ENCODE measurements at regions not wholly inside any gene's neighbourhood (a gene's known extent, or its start where the extent isn't known, plus 50 kb on each side); places are given as distances from the start of the nearest gene placed in this dataset.
A peak's percentile ranks its signal among the peaks of the same experiment; 100 is the strongest.

GRCh38 chr3:187931770-187932278 lies 186.6 kb upstream of the BCL6 start:
- POLR2A ChIA-PET = no interaction called here
- Histone ChIP-seq H3K4me3 (no peak overlapping the region), H3K9me3 (0 out of 3 replicates have a peak, but pooled peaks cover 4% of the 10 kb centered on the region), H3K27ac (no peak overlapping the region), H3K4me1 (no peaks in the 10 kb centered on the region), H3K4me2 (no peak overlapping the region)
- DNase-seq (ENCODE audit: low read depth in 1 of 2, low spot score in 1 of 2) = no peak
- ATAC-seq = no peak
- CTCF ChIA-PET = no interaction called here
- 38% methylated on average over 4 of the region's 4 CpGs for WGBS (ENCODE audit: missing lambda C conversion rate)
- TF ChIP-seq ESRRA (IDR thresholded peaks at IDR 0.05; ENCODE audit: borderline replicate concordance, low read length) = no peak
- TF ChIP-seq, protein P1, sequence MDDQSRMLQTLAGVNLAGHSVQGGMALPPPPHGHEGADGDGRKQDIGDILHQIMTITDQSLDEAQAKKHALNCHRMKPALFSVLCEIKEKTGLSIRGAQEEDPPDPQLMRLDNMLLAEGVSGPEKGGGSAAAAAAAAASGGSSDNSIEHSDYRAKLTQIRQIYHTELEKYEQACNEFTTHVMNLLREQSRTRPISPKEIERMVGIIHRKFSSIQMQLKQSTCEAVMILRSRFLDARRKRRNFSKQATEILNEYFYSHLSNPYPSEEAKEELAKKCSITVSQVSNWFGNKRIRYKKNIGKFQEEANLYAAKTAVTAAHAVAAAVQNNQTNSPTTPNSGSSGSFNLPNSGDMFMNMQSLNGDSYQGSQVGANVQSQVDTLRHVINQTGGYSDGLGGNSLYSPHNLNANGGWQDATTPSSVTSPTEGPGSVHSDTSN (IDR thresholded peaks at IDR 0.05) = no peak
- no peak for TF ChIP-seq JUN (IDR thresholded peaks at IDR 0.05)
- no peak for TF ChIP-seq BHLHE40 (IDR thresholded peaks at IDR 0.05; ENCODE audit: low read depth, low read length)
- no peak for TF ChIP-seq ZC3H11A (IDR thresholded peaks at IDR 0.05)
- TF ChIP-seq ZNF302 (CRISPR knock-in tag; IDR thresholded peaks at IDR 0.05) = no peak
- no peak for TF ChIP-seq KDM5A (IDR thresholded peaks at IDR 0.05)
- no peak for FAIRE-seq

- Histone ChIP-seq H3K4me1 (no peaks in the 10 kb centered on the region), H3K27ac (no peak overlapping the region), H3K9me3 (0 out of 3 replicates have a peak, but pooled peaks cover 1% of the 10 kb centered on the region), H3K4me3 (no peak overlapping the region), H3K4me2 (no peak overlapping the region)
- no peak for ATAC-seq
- no peak for FAIRE-seq
- WGBS (ENCODE audit: missing lambda C conversion rate) = 87% methylated on average over 6 of the region's 6 CpGs
- no peak for DNase-seq (ENCODE audit: low read depth in 1 of 2, low spot score in 1 of 2)
- POLR2A ChIA-PET = no interaction called here
- no peak for TF ChIP-seq EP300 (IDR thresholded peaks at IDR 0.05)
- CTCF ChIA-PET = interaction anchor here (1.5 kb wide), 1 partner anchor 11 kb away, joined by 4 read pairs; no protein-coding TSS in a partner anchor
Observed at GRCh38 chr3:187932530-187932929, 187.3 kb upstream of the BCL6 start.

DNA sequence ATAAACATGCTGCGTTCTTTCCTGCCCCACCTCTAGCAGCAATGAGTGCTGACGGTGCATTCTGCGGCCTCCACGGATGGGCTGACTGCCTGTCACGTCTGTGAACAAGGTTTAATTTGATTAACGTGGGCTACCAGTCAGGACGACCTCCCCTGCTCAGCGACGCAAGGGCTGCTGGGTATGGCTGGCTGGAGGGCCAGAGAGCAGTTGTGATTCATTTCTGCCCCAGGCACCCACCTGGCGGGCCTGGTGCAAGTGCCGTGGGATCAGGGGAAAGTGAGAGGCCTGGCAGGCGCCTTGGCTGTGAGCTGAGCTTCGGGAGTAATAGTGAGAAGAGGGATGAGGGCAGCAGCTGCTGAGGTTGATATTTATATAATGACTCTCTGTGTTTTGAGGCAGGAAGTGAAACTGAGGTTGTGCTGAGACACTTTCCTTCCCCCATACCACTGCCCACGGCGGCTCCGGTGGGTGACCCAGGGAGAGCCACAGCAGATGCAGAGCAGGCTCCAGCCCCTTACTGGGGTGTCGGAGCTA lies 190.4 kb upstream of the BCL6 start:
- no peaks in the 10 kb centered on the region for H3K4me1 ChIP-seq
- H3K4me2 ChIP-seq = no peak overlapping the region
- FAIRE-seq (no peak), DNase-seq (ENCODE audit: low read depth in 1 of 2, low spot score in 1 of 2) (no peak), ATAC-seq (no peak)
- H3K4me3 ChIP-seq = no peak overlapping the region
- no peaks in the 10 kb centered on the region for H3K9me3 ChIP-seq
- WGBS (ENCODE audit: missing lambda C conversion rate) = 86% methylated on average over 16 of the region's 17 CpGs
- ChIA-PET POLR2A (no interaction called here), CTCF (no interaction called here)
- no peak overlapping the region; a peak in 1 of 6 replicates for H3K27ac ChIP-seq
- TF ChIP-seq JUNB (IDR thresholded peaks at IDR 0.05) (no peak), HOXA7 (CRISPR knock-in tag; IDR thresholded peaks at IDR 0.05) (no peak), CBX2 (IDR thresholded peaks at IDR 0.05; ENCODE audit: borderline replicate concordance, low read depth) (no peak), MAFK (IDR thresholded peaks at IDR 0.05; ENCODE audit: partially characterized antibody) (peak; percentile 7)

DNA sequence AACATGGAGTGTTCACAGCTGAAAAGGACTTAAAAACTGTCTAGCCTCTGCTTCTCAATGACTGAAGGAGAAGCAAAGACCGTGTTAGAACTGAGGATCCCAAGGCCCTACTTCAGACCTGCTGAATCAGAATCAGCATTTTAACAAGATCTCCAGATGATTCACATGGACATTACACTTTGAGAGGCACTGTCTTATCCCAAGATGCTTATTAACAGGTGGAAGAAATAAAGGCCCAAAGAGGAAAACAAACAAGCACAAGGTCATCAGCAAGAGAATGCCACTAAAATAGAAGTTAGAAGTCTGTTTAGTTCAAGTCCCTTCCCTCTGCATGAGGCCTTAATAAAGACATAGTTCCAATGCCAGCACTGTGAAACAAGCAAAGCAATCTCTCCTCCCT lies 191.4 kb upstream of the BCL6 start:
- POLR2A ChIA-PET = no interaction called here
- DNase-seq (ENCODE audit: low read depth in 1 of 2, low spot score in 1 of 2) (no peak), ATAC-seq (no peak), FAIRE-seq (no peak)
- Histone ChIP-seq H3K4me1 (peaks cover 6% of the 10 kb centered on the region; the same call in 2 of the 3 replicates), H3K4me2 (no peak overlapping the region), H3K27ac (peak overlapping the region in 1 of 2 experiments; percentile 33; a peak in 1 of 6 replicates), H3K9me3 (no peaks in the 10 kb centered on the region), H3K4me3 (no peak overlapping the region)
- no peak for TF ChIP-seq POLR2A (IDR thresholded peaks at IDR 0.05; ENCODE audit: low read length)
- TF ChIP-seq EHF (CRISPR knock-in tag; IDR thresholded peaks at IDR 0.05) = no peak
- no peak for TF ChIP-seq CBX8 (IDR thresholded peaks at IDR 0.05)
- TF ChIP-seq, protein P1 (IDR thresholded peaks at IDR 0.05) = no peak
- no peak for TF ChIP-seq SREBF2 (IDR thresholded peaks at IDR 0.05)
- no peak for TF ChIP-seq MAZ (IDR thresholded peaks at IDR 0.05; ENCODE audit: borderline replicate concordance, low read depth, low read length)
- whole genome bisulfite sequencing (ENCODE audit: missing lambda C conversion rate) = 41% methylated on average over 1 of the region's 1 CpG
- CTCF ChIA-PET = no interaction called here

DNA sequence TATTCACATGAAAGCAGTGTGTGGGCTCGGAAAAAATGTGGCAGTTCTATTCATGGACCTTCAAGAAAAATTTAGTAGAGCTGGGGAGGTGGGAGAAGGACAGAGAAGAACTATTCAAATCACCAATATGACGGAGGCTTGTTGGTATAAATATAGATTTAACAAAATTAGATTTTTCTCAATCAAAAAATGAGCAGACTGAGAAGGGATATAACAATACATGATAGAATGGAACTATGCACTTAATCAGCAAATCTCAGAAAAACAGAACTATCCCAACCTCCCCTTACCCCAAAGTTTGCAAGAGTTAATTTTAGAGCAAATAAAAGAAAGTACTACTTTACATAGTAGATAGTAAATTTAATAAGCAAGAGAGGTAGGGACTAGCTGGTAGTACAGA lies 194.6 kb upstream of the BCL6 start:
- no peak for DNase-seq (ENCODE audit: low read depth in 1 of 2, low spot score in 1 of 2)
- Histone ChIP-seq H3K9me3 (no peaks in the 10 kb centered on the region), H3K27ac (no peak overlapping the region), H3K4me3 (no peak overlapping the region), H3K4me1 (peaks cover 28% of the 10 kb centered on the region), H3K4me2 (no peak overlapping the region)
- no peak for TF ChIP-seq HOXB13 (CRISPR knock-in tag; IDR thresholded peaks at IDR 0.05; ENCODE audit: low read depth)
- no peak for FAIRE-seq
- 89% methylated on average over 2 of the region's 2 CpGs for whole genome bisulfite sequencing (ENCODE audit: missing lambda C conversion rate)
- ChIA-PET POLR2A (no interaction called here), CTCF (no interaction called here)
- no peak for ATAC-seq

Measured in A549 (cell line).